HepG2 (cell line): ENCODE measurements at regions not wholly inside any gene's neighbourhood (a gene's known extent, or its start where the extent isn't known, plus 50 kb on each side); places are given as distances from the start of the nearest gene placed in this dataset.

Source experiments
- ATAC-seq: fragments of 200-7000 bp; cut with Tn5 transposase; 3 replicates; pipeline ENCODE4 v1.9.1; 2020; ENCODE audit warnings: mild to moderate bottlenecking, moderate library complexity
- BruUV-seq: library from RNA; stranded (reverse); fragments of 400-500 nt; replicated peaks from 2 replicates; lab custom pipeline; 2021; lab: Mats Ljungman, UMichigan
- CTCF ChIA-PET: fragments of 300-600 bp; formaldehyde crosslinking; extraction: SDS; loops from one replicate; lab custom pipeline; 2021; ENCODE audit warnings: low total read pairs, inconsistent platforms, low intra/inter-chr PET ratio; lab: Yijun Ruan, JAX
- POLR2A ChIA-PET: fragments of 350-600 bp; sonication (Branson Sonifier 250); formaldehyde crosslinking; loops from one replicate; lab custom pipeline; 2020; ENCODE audit warnings: antibody characterized with exemption, inconsistent platforms; lab: Yijun Ruan, JAX
- DNase-seq: peaks from one replicate; pipeline ENCODE4 v3.0.0-alpha.2; 2015; ENCODE audit warnings: low spot score
- FAIRE-seq: peaks from 3 replicates; lab custom pipeline; 2011; peaks lifted over from hg19 to GRCh38; lab: Jason Lieb, UNC
- H2AFZ ChIP-seq: one replicate; pipeline ENCODE4 v1.6.1; 2011; ENCODE audit warnings: low read length, inconsistent platforms
- H3K27ac ChIP-seq: fragments of 300-600 bp; 3 replicates; pipeline ENCODE4 v1.8.0; 2011; ENCODE audit warnings: mixed run types, mild to moderate bottlenecking, mixed read lengths, low read length, inconsistent platforms; ENCODE audit not compliant: insufficient read depth; ENCODE audit errors: extremely low read length
- H3K27me3 ChIP-seq, 2 experiments: fragments of 200-600 bp in 1 of 2; 2 replicates in 1 of 2; 3 replicates in 1 of 2; pipeline versions ENCODE4 v1.6.0 to v1.8.0; 2011; ENCODE audit warnings: low read length in 2 of 2, mild to moderate bottlenecking in 2 of 2, moderate library complexity in 2 of 2, inconsistent platforms in 1 of 2; ENCODE audit not compliant: insufficient read depth in 2 of 2, control insufficient read depth in 1 of 2
- H3K36me3 ChIP-seq, 2 experiments: fragments of 200-600 bp in 1 of 2; replicated peaks in 1 of 2; 2 replicates in 1 of 2; 3 replicates in 1 of 2; pipeline versions ENCODE4 v1.5.1 to v1.8.0; 2011; ENCODE audit warnings: low read length in 2 of 2, inconsistent platforms in 1 of 2; ENCODE audit not compliant: insufficient read depth in 2 of 2, control insufficient read depth in 1 of 2
- H3K4me1 ChIP-seq: 2 replicates; pipeline ENCODE4 v1.5.1; 2012; ENCODE audit warnings: low read length, inconsistent platforms; ENCODE audit not compliant: insufficient read depth
- H3K4me2 ChIP-seq: 2 replicates; pipeline ENCODE4 v1.6.0; 2011; ENCODE audit warnings: low read depth, low read length, inconsistent platforms
- H3K4me3 ChIP-seq, 3 experiments: fragments of 200-600 bp in 1 of 3; sonication (generic), shearing (Covaris generic) in 1 of 3; replicated peaks in 1 of 3; 2 replicates each; pipeline ENCODE4 v1.5.1; 2011 to 2016; ENCODE audit warnings: low read length in 3 of 3, inconsistent platforms in 2 of 3, low read depth in 2 of 3, mild to moderate bottlenecking in 2 of 3, control low read depth in 1 of 3, mixed read lengths in 1 of 3; ENCODE audit not compliant: insufficient read depth in 1 of 3
- H3K79me2 ChIP-seq: one replicate; pipeline ENCODE4 v1.6.1; 2011; ENCODE audit warnings: low read length, inconsistent platforms; ENCODE audit not compliant: insufficient read depth
- H3K9ac ChIP-seq: 2 replicates; pipeline ENCODE4 v1.6.0; 2011; ENCODE audit warnings: mild to moderate bottlenecking, low read depth, low read length, inconsistent platforms; ENCODE audit not compliant: insufficient read depth
- H3K9me3 ChIP-seq: 2 replicates; pipeline ENCODE4 v1.5.1; 2012; ENCODE audit warnings: mild to moderate bottlenecking, low read length
- H4K20me1 ChIP-seq: 2 replicates; pipeline ENCODE4 v1.6.0; 2011; ENCODE audit warnings: inconsistent platforms, mild to moderate bottlenecking, low read length, moderate library complexity; ENCODE audit not compliant: insufficient read depth
- ARID3A ChIP-seq: IDR thresholded peaks from 2 replicates; pipeline ENCODE4 v1.6.1; 2012; ENCODE audit warnings: low read depth, low read length, improper control_type of control experiment
- ATM ChIP-seq: fragments of 450-650 bp; IDR thresholded peaks from 2 replicates; pipeline ENCODE4 v1.7.1; 2017; ENCODE audit warnings: mild to moderate bottlenecking, borderline replicate concordance
- FOXM1 ChIP-seq: sonication (generic); formaldehyde crosslinking; IDR thresholded peaks from 2 replicates; pipeline ENCODE4 v1.5.0; 2020; ENCODE audit warnings: missing genetic modification reagents
- MAFG ChIP-seq: sonication (generic); formaldehyde crosslinking; IDR thresholded peaks from 2 replicates; pipeline ENCODE4 v1.5.1; 2020; ENCODE audit warnings: mild to moderate bottlenecking, missing genetic modification reagents
- TEAD3 ChIP-seq: optimal IDR thresholded peaks from 2 replicates; pipeline ENCODE3; 2016; ENCODE audit warnings: borderline replicate concordance
- ZNF333 ChIP-seq: sonication (generic); formaldehyde crosslinking; IDR thresholded peaks from 2 replicates; pipeline ENCODE4 v1.4.0; 2020; ENCODE audit warnings: mild to moderate bottlenecking, missing genetic modification reagents, borderline replicate concordance
- ZNF383 ChIP-seq: sonication (generic); formaldehyde crosslinking; IDR thresholded peaks from 2 replicates; pipeline ENCODE4 v1.4.0; 2020; ENCODE audit warnings: missing genetic modification reagents, mild to moderate bottlenecking, borderline replicate concordance
- WGBS: methylation state at CpG from one replicate; pipeline ENCODE4 v1.1.6; 2017; ENCODE audit warnings: low lambda C conversion rate; 5-methylcytosine and 5-hydroxymethylcytosine counted together
- in situ Hi-C: cut with HindIII; loops from 2 replicates; pipeline ENCODE4 v1.10.0; 2017; ENCODE audit warnings: low pct_unique_long_range_greater_than_20kb; ENCODE audit not compliant: extremely low pct_ligation_motif_present
- intact Hi-C: fragments of 100-400 bp; cut with micrococcal nuclease; formaldehyde crosslinking; loops from one replicate; pipeline ENCODE4 v1.10.0; 2022; ENCODE audit not compliant: unreplicated experiment
- TF ChIP-seq, protein P1 (sequence below): IDR thresholded peaks from 2 replicates; pipeline ENCODE4 v1.4.0; 2020; ENCODE audit warnings: mild to moderate bottlenecking, missing genetic modification reagents

DNA sequence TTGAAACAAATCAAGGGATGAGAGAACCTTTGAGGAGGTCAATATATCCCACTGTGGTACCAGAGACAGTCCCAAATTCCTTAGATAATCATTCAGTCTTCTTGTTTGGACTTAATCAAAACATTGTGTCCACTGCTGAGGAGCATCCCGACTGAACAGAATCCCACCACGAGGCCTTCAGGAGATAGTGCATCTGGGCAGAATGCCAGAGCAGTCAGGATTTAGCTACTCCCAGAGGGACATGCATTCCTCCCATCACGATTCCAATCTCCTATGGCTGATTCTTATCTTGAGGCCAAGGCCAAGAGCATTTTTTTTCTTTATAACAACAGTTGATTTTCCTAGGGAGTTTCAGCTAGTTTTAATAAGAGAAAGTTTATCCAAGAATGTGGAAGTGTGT is 87.4 kb upstream of the COX10 start (continued):
- TF ChIP-seq, protein P1, sequence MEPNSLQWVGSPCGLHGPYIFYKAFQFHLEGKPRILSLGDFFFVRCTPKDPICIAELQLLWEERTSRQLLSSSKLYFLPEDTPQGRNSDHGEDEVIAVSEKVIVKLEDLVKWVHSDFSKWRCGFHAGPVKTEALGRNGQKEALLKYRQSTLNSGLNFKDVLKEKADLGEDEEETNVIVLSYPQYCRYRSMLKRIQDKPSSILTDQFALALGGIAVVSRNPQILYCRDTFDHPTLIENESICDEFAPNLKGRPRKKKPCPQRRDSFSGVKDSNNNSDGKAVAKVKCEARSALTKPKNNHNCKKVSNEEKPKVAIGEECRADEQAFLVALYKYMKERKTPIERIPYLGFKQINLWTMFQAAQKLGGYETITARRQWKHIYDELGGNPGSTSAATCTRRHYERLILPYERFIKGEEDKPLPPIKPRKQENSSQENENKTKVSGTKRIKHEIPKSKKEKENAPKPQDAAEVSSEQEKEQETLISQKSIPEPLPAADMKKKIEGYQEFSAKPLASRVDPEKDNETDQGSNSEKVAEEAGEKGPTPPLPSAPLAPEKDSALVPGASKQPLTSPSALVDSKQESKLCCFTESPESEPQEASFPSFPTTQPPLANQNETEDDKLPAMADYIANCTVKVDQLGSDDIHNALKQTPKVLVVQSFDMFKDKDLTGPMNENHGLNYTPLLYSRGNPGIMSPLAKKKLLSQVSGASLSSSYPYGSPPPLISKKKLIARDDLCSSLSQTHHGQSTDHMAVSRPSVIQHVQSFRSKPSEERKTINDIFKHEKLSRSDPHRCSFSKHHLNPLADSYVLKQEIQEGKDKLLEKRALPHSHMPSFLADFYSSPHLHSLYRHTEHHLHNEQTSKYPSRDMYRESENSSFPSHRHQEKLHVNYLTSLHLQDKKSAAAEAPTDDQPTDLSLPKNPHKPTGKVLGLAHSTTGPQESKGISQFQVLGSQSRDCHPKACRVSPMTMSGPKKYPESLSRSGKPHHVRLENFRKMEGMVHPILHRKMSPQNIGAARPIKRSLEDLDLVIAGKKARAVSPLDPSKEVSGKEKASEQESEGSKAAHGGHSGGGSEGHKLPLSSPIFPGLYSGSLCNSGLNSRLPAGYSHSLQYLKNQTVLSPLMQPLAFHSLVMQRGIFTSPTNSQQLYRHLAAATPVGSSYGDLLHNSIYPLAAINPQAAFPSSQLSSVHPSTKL: no peak
- TF ChIP-seq ARID3A (no peak), ATM (no peak), FOXM1 (CRISPR knock-in tag) (no peak), ZNF333 (CRISPR knock-in tag) (no peak)

- FAIRE-seq (no peak), ATAC-seq (no peak), DNase-seq (no peak)
- no TSS peak for BruUV-seq
- CTCF ChIA-PET: no interaction called here
- POLR2A ChIA-PET: no interaction called here
- no peaks in the 10 kb centered on the region for H4K20me1 ChIP-seq
- H3K9ac ChIP-seq: no peak overlapping the region
- no peak for TF ChIP-seq ZNF383
- TF ChIP-seq MAFG (CRISPR knock-in tag): no peak
- TF ChIP-seq TEAD3 (CRISPR knock-in tag): no peak
- no peaks in the 10 kb centered on the region for H3K36me3 ChIP-seq
- intact Hi-C loops: no loop called here
- no peaks in the 10 kb centered on the region for H3K27me3 ChIP-seq
- H3K79me2 ChIP-seq: no peaks in the 10 kb centered on the region
- in situ Hi-C loops: no loop called here
- H3K4me2 ChIP-seq: no peak overlapping the region
- no peak overlapping the region for H2AFZ ChIP-seq
- H3K9me3 ChIP-seq: no peaks in the 10 kb centered on the region
- 90% methylated on average over 6 of the region's 6 CpGs for WGBS
- no peak overlapping the region for H3K4me3 ChIP-seq
- H3K4me1 ChIP-seq: no peaks in the 10 kb centered on the region
- H3K27ac ChIP-seq: no peak overlapping the region
These were observed 84.3 kb upstream of the COX10 start for GRCh38 chr17:13984956-13985355.
